ENCODE measurements at regions not wholly inside any gene's neighbourhood (a gene's known extent, or its start where the extent isn't known, plus 50 kb on each side); places are given as distances from the start of the nearest gene placed in this dataset.

DNA sequence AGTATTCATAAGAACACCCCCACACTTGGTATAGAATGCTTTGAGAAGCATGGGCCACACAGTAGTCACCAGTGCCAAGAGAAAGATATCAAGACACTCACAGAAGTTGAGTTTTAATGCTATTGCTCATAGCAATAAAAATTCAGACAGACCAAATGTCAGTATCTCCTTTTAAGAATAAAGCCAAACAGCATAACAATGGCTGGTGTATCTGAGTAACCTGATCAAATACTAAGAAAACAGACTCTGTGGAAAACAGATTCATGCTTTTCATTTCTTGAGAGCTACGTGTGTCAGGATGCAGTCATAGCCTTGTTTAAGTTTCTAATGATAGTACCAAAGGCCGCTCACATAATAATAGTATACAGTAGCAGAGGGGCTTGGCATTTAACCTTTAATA, 778.5 kb downstream of the MECOM start:
- no peak for DNase-seq

- DNase-seq: peak; percentile 91
Observed at GRCh38 chr3:168884353-168884903, 779.1 kb downstream of the MECOM start.

DNA sequence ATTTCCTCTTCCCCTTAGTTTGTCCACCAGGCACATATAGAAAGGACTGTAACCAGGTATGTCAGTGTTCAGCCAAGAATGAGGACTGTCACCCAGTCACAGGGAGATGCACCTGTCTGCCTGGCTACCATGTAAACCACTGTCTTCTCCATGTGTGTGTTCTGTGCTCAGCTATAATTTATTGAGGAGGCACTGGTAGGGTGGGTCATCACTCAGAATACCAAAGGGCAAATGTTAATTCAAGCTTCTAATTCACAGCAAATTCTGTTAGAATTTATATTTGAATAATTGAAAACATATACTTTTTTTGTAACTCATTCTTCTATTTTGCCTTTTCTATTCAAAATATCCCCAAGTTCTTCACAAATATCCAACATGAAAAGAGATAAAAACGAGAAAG, 780.4 kb downstream of the MECOM start:
- peak; percentile 39 for DNase-seq

- DNase-seq: no peak
Observed at GRCh38 chr3:168881804-168882203, 781.7 kb downstream of the MECOM start.

DNA sequence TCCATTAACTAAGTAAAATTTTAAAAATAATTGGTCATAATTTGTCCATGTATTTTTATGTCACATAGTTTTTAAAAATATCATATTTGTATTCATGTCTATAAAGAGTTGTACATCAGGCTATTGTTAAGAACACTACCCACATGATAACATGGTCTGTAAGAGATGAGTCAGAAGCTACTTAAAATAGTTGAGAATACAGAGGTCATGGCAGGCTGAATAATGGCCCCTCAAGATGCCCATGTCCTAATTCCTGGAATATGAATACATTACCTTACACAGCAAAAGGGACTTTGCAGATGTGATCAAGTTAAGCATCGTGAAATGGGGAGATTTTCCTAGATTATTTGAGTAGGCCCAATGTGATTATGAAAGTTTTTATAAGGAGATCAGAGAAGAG, 782.9 kb upstream of the GOLIM4 start:
- DNase-seq: no peak

DNA sequence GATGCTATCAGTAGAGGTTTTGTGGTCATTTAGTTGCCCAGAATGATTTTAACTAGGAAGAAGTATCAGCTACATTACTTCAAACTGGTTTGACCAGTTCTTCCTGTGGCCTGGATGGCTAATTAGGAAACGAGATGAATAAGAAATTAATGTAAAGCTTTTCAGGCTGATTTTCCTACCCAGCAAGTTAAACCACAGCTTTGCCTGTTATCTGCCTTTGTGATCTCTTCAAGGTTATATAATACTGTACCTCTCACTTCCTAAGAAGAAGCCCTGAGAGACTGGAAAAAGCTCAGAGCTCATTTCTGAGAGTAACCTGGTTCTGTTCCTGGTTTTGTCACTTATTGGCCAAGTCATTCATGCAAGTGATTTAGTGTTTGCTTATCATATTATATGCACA, 782.2 kb upstream of the GOLIM4 start:
- peak; percentile 16 for DNase-seq

DNA sequence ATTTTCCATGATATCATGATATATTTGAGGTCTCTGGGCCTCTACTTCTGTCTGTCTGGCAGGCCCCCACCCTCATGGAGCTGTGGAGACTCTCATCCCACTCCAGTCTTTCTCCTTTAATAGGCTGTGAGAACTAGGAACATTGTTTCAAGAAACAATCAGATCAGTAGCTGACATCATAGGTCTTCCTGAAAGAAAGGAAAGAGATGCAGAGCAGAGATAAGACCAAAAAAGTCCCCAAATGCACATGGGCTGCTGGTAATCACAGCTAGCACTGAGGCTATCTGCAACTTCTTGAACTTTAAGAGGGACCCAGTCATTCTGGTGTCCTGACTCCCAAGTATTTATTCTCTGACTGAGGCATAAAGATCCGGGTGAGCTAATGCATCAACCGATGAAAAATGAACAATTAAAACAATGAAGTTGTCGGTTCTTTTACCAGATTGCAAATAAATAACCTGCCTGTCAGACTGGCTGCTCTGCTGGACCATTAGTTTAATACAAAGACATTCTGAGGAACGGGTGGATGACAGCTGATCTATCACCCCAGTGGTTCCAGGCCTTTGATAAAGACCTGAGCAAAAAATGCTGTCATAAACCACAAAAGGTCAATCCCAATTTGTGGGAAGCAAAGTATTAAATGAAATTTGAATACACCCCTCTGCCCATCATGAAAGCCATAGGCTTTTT, 780.8 kb upstream of the GOLIM4 start:
- DNase-seq: peak; percentile 59

DNA sequence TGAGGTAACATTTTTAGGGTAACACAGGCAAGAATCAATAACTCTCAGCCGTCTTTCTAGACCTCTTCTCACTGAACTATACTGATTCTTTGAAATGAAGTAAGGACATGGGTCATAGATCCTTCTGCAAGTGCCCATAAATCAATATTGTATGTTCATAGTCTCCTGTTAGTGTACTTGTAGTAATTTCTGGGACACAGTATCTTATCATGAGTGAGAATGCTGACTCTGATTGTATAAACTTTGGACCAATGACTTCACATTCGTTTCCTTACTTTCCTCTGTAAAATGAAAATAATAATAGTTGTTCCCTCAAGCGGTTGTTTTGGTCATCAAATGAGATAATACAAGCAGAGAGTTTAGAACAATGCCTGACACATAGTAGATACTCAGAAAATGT, 777.1 kb upstream of the GOLIM4 start:
- DNase-seq: no peak

GRCh38 chr3:168870892-168871291, 775.2 kb upstream of the GOLIM4 start:
- peak; percentile 28 for DNase-seq

DNA sequence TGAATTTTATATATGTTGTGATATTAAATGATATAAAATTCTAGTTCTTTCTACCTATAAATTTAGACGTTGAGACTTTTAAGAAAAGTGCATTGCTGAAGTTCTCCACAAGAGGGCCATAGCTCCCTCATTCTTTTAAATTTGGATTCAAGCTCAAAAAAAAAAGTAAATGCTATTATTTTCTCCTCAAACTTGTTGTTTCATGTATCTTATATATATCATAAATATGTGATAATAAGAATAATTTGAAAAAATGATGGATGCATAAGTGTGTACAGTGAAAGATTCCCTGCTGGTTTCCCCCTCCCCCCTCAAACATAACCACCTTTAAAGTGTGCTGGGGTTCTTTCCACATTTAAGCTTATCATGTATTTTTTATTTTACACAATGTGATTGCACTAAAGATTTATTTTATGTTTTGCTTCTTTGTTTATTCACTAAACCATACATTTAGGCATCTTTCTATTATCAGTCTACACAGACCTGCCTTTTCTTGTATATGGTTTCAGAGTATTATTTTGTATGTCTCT, 769.4 kb upstream of the GOLIM4 start:
- DNase-seq: peak; percentile 48

DNA sequence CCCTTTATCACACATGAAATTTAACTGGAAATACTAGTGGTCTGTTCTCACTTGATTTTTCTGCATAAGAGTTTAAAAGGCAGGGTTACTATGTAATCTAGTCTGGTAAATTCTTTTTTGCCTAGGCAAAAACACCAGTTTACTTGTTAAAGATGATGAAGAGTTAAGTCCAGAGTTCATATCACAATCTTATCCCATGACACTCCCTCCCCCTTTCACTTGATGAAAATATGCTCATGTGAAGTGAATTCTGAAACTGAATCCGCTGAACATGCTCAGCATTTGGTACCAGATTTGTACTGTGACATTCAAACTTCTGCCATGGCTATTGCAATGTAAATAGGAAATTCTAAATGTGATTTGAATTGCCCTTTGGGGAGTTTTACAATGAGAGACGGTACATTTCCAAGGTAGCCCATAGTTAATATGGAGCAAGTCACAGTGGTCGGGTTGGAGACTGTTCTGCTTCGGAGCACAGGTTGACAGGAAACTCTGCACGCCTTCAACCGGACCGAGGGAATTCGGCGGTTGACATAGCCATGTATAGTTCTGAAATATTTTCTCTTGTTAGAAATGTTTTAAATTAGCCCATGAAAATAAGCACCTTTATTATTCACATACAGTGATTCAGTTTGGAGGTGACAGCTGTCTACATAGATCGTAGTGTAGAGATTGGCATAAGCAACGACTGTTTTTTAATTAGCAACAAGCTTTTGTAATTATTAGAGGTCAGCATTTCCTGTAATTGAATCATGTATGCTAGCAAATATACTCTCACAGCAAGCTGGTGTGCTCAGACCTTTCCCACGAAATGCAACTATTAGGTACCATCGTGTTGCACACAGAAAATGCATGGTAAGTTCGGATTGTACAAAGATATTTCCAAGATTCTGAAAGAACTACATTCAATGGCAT, 768.6 kb upstream of the GOLIM4 start:
- DNase-seq: no peak

DNA sequence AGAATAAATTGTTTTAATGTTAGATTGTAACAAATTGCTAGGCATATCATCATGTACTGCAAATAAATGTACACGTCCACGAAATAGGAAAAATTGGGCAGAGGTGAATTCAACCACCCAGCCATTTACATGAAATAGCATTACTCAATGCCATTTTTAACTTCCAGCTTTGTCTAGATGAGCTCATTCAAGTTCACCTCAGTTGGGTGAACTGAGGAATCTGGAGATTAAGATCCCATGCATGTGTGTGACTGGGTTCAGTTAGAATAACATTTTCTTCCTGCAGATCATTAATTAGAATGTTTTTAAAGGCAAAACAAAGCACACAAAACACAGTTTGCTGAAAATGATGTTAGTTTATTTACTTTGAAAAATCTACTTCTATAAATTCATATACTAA, 767.8 kb upstream of the GOLIM4 start:
- DNase-seq: no peak

GRCh38 chr3:168862466-168862865, 766.7 kb upstream of the GOLIM4 start:
- peak; percentile 28 for DNase-seq

GRCh38 chr3:168860592-168860991, 764.9 kb upstream of the GOLIM4 start:
- no peak for DNase-seq

- DNase-seq: no peak
Observed at GRCh38 chr3:168860028-168860427, 764.3 kb upstream of the GOLIM4 start.

DNA sequence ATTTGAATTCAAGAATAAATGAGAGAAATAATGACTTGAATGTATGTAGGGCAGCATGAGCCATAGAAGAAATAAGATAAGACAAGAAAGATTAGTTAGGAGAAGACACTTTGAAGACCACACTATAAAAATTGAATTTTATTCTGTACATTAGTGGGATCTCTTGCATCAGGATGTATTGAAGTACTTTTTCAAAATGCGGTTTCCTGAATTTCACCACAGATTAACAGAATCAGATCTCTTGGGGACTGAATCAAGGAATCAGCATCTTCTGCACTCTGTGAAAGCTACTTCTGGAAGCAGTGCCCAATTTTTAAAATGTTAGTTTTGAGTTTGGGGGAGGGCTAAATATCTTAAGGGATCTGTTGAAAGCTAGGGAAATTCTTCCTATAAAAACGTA, 763.9 kb upstream of the GOLIM4 start:
- DNase-seq: no peak

GRCh38 chr3:168859143-168859542, 763.4 kb upstream of the GOLIM4 start:
- DNase-seq: no peak

DNA sequence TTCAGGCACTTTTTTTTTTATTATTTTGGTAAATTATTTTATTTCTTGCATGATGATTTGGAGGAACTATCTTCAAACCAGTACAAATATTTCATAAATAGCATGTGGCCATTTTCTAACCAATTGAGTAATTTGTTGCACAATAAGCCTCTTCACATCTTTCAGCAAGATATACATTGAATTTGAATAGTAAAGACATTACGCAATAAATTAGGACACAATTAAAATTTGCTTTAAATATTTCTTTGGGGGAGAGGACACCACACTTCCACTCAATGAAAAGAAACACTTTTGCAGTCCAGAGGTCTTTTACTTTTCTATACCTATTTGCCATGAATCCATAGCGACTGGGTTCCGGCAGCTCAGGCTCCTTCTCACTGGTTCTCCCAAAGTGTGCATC, 762.6 kb upstream of the GOLIM4 start:
- no peak for DNase-seq

GRCh38 chr3:168850109-168850508, 754.4 kb upstream of the GOLIM4 start:
- DNase-seq: peak; percentile 17

- DNase-seq: peak; percentile 73
Observed at GRCh38 chr3:168847291-168847883, 751.7 kb upstream of the GOLIM4 start.

DNA sequence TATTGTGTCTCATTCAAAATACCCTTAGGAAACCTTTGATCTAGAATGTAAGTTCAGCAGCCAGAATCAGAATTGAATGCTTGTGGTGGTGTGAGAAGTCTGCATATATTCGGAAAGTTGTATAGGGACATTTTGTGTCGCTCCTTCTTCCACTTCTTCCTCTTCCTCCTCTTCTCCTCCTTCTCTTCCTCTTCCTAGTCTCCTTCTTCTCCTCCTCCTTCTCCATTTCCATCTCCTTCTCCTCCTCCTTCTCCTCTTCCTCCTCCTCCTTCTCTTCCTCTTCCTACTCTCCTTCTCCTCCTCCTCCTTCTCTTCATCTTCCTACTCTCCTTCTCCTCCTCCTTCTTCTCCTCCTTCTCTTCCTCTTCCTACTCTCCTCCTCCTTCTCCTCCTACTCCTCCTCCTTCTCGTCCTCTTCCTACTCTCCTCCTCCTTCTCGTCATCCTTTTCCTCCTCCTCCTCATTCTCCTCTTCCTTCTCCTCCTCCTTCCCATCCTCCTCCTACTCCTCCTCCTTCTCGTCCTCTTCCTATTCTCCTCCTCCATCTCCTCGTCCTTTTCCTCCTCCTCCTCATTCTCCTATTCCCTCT, 749.3 kb upstream of the GOLIM4 start:
- no peak for DNase-seq

- DNase-seq: peak; percentile 25
Observed at GRCh38 chr3:168844472-168844871, 748.7 kb upstream of the GOLIM4 start.

DNA sequence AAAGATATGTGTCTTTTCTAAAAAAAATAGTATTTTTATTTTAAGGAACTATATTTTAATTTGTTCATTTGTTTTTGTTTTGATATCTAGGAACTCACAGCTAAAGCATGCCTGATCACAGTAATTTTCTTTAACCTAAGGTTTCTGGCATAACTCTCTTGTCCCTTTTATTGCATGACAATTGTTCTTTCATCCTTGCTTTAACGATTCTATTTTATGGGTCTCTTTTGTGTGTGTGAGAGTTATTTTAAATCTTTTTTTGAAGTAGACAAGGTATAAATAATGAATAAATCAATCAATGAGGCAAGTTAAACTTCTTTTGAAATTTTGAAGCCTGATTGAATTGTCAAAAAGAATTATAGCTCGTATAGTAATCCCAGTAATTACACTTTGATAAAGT, 747.8 kb upstream of the GOLIM4 start:
- DNase-seq: no peak
